GM19468 (cell line): ENCODE measurements at regions not wholly inside any gene's neighbourhood (a gene's known extent, or its start where the extent isn't known, plus 50 kb on each side); places are given as distances from the start of the nearest gene placed in this dataset.

ENCODE experiments used
- ATAC-seq: cut with Tn5 transposase; IDR thresholded peaks from one replicate; pipeline ENCODE4 v1.9.1; 2021; ENCODE audit warnings: mild to moderate bottlenecking, moderate library complexity, moderate number of reproducible peaks; ENCODE audit not compliant: unreplicated experiment; ENCODE audit errors: extremely low read depth

GRCh38 chr5:33338336-33339110 is 102.2 kb upstream of the TARS1 start:
- ATAC-seq, result no peak

GRCh38 chr5:33339413-33339812 is 101.4 kb upstream of the TARS1 start:
- ATAC-seq, result no peak

- no peak for ATAC-seq
Measured at GRCh38 chr5:33340195-33340594, 100.6 kb upstream of the TARS1 start.

- ATAC-seq, result no peak
Measured at GRCh38 chr5:33341351-33341750, 99.4 kb upstream of the TARS1 start.

GRCh38 chr5:33343676-33344327 is 97.0 kb upstream of the TARS1 start:
- no peak for ATAC-seq

GRCh38 chr5:33346534-33346933 is 94.2 kb upstream of the TARS1 start:
- no peak for ATAC-seq

- ATAC-seq, result no peak
Measured at GRCh38 chr5:33361781-33362180, 79.0 kb upstream of the TARS1 start.

GRCh38 chr5:33362915-33363314 is 77.8 kb upstream of the TARS1 start:
- ATAC-seq, result no peak

GRCh38 chr5:33363537-33363936 is 77.2 kb upstream of the TARS1 start:
- no peak for ATAC-seq

GRCh38 chr5:33364406-33364805 is 76.4 kb upstream of the TARS1 start:
- no peak for ATAC-seq

- no peak for ATAC-seq
Measured at GRCh38 chr5:33367416-33367815, 73.3 kb upstream of the TARS1 start.

- no peak for ATAC-seq
Measured at GRCh38 chr5:33369485-33370465, 71.0 kb upstream of the TARS1 start.

GRCh38 chr5:33370466-33370859 is 70.3 kb upstream of the TARS1 start:
- no peak for ATAC-seq

GRCh38 chr5:33371660-33372059 is 69.1 kb upstream of the TARS1 start:
- no peak for ATAC-seq

- no peak for ATAC-seq
Measured at GRCh38 chr5:33372721-33373472, 67.9 kb upstream of the TARS1 start.

GRCh38 chr5:33375900-33376299 is 64.9 kb upstream of the TARS1 start:
- no peak for ATAC-seq

GRCh38 chr5:33379757-33380156 is 61.0 kb upstream of the TARS1 start:
- no peak for ATAC-seq

GRCh38 chr5:33381243-33381642 is 59.5 kb upstream of the TARS1 start:
- ATAC-seq, result no peak
